SK-N-SH treated with all-trans-retinoic acid at 6 μM for 48 hours (cell line): ENCODE measurements at regions not wholly inside any gene's neighbourhood (a gene's known extent, or its start where the extent isn't known, plus 50 kb on each side); places are given as distances from the start of the nearest gene placed in this dataset.

Source experiments
- BACH2 ChIP-seq: fragments of 250-450 bp; sonication (Bioruptor Pico); IDR thresholded peaks from 2 replicates; pipeline ENCODE4 v1.9.0; 2021; ENCODE audit warnings: mild to moderate bottlenecking, borderline replicate concordance
- ESRRG ChIP-seq: fragments of 250-450 bp; sonication (Bioruptor Pico); IDR thresholded peaks from 2 replicates; pipeline ENCODE4 v1.6.1; 2021; ENCODE audit warnings: mild to moderate bottlenecking
- OSR1 ChIP-seq: fragments of 250-450 bp; sonication (Bioruptor Pico); IDR thresholded peaks from 2 replicates; pipeline ENCODE4 v1.8.0; 2022; ENCODE audit warnings: moderate library complexity, mild to moderate bottlenecking, inconsistent platforms
- POU6F1 ChIP-seq: fragments of 250-450 bp; sonication (Bioruptor Pico); IDR thresholded peaks from 2 replicates; pipeline ENCODE4 v1.8.0; 2021; ENCODE audit warnings: low read depth, mild to moderate bottlenecking, moderate library complexity, borderline replicate concordance
- TOX ChIP-seq: fragments of 250-450 bp; sonication (Bioruptor Pico); IDR thresholded peaks from 2 replicates; pipeline ENCODE4 v1.8.0; 2021; ENCODE audit warnings: mild to moderate bottlenecking, moderate library complexity, borderline replicate concordance

- no peak for TF ChIP-seq BACH2 (CRISPR knock-in tag)
- TF ChIP-seq ESRRG = no peak
- no peak for TF ChIP-seq POU6F1 (CRISPR knock-in tag)
- TF ChIP-seq OSR1 = no peak
- no peak for TF ChIP-seq TOX (CRISPR knock-in tag)
These were observed 622.3 kb upstream of the PTPRD start for GRCh38 chr9:11235061-11235460.
